Mesenchymal stem cell (in vitro differentiated cells and primary cell): ENCODE measurements at regions not wholly inside any gene's neighbourhood (a gene's known extent, or its start where the extent isn't known, plus 50 kb on each side); places are given as distances from the start of the nearest gene placed in this dataset.

Experiments used
- DNase-seq: peaks from one replicate; pipeline ENCODE4 v3.0.0-alpha.2; 2013
- H2AFZ ChIP-seq: one replicate; pipeline ENCODE4 v1.6.1; 2013; ENCODE audit warnings: low read depth, mild to moderate bottlenecking, control low read depth, inconsistent platforms, low read length, moderate library complexity
- H2AK5ac ChIP-seq: 2 replicates; pipeline ENCODE4 v1.6.1; 2013; ENCODE audit warnings: low read length, moderate library complexity, mild to moderate bottlenecking, inconsistent platforms; ENCODE audit not compliant: severe bottlenecking
- H2BK120ac ChIP-seq: one replicate; pipeline ENCODE4 v1.6.1; 2013; ENCODE audit warnings: low read depth, mild to moderate bottlenecking, inconsistent platforms, low read length, moderate library complexity
- H2BK12ac ChIP-seq, 2 experiments: one replicate each; pipeline ENCODE4 v1.6.1; 2013; ENCODE audit warnings: inconsistent platforms in 2 of 2, low read length in 2 of 2, mild to moderate bottlenecking in 2 of 2, moderate library complexity in 2 of 2, control low read depth in 1 of 2
- H2BK15ac ChIP-seq: one replicate; pipeline ENCODE4 v1.6.1; 2013; ENCODE audit warnings: mild to moderate bottlenecking, low read depth, inconsistent platforms; ENCODE audit not compliant: poor library complexity, severe bottlenecking
- H2BK5ac ChIP-seq: 2 replicates; pipeline ENCODE4 v1.6.1; 2013; ENCODE audit warnings: low read depth, mild to moderate bottlenecking, low read length, control low read depth, inconsistent platforms; ENCODE audit not compliant: poor library complexity, severe bottlenecking
- H3K14ac ChIP-seq, 2 experiments: one replicate each; pipeline ENCODE4 v1.6.1; 2013; ENCODE audit warnings: inconsistent platforms in 2 of 2, low read length in 2 of 2, control low read depth in 1 of 2, mild to moderate bottlenecking in 1 of 2, moderate library complexity in 1 of 2
- H3K18ac ChIP-seq, 2 experiments: one replicate each; pipeline ENCODE4 v1.6.1; 2013; ENCODE audit warnings: inconsistent platforms in 2 of 2, low read length in 2 of 2, control low read depth in 1 of 2, low read depth in 1 of 2, mild to moderate bottlenecking in 1 of 2
- H3K23ac ChIP-seq, 2 experiments: one replicate each; pipeline ENCODE4 v1.6.1; 2013; ENCODE audit warnings: inconsistent platforms in 2 of 2, low read length in 2 of 2, mild to moderate bottlenecking in 2 of 2, moderate library complexity in 2 of 2, control low read depth in 1 of 2
- H3K27ac ChIP-seq: 2 replicates; pipeline ENCODE4 v1.5.1; 2013; ENCODE audit warnings: mild to moderate bottlenecking, moderate library complexity, low read length, control low read depth, inconsistent platforms; ENCODE audit not compliant: poor library complexity, severe bottlenecking
- H3K27me3 ChIP-seq, 2 experiments: 2 replicates each; pipeline versions ENCODE4 v1.6.1 to v1.7.0; 2013; ENCODE audit warnings: low read length in 2 of 2, mild to moderate bottlenecking in 2 of 2, moderate library complexity in 2 of 2, control low read depth in 1 of 2, inconsistent platforms in 1 of 2; ENCODE audit not compliant: control insufficient read depth in 1 of 2, insufficient read depth in 1 of 2
- H3K36me3 ChIP-seq, 2 experiments: 2 replicates each; pipeline versions ENCODE4 v1.6.1 to v1.7.0; 2013; ENCODE audit warnings: low read length in 2 of 2, control low read depth in 1 of 2, inconsistent platforms in 1 of 2, low read depth in 1 of 2, mild to moderate bottlenecking in 1 of 2; ENCODE audit not compliant: insufficient read depth in 2 of 2, control insufficient read depth in 1 of 2
- H3K4ac ChIP-seq, 2 experiments: one replicate each; pipeline ENCODE4 v1.6.1; 2013; ENCODE audit warnings: inconsistent platforms in 2 of 2, low read length in 2 of 2, mild to moderate bottlenecking in 2 of 2, moderate library complexity in 2 of 2, control low read depth in 1 of 2, low read depth in 1 of 2
- H3K4me1 ChIP-seq: 2 replicates; pipeline ENCODE4 v1.6.1; 2013; ENCODE audit warnings: low read depth, low read length, control low read depth; ENCODE audit not compliant: control insufficient read depth, insufficient read depth
- H3K4me2 ChIP-seq: 2 replicates; pipeline ENCODE4 v1.6.1; 2013; ENCODE audit warnings: low read length, mild to moderate bottlenecking, inconsistent platforms; ENCODE audit not compliant: poor library complexity, severe bottlenecking
- H3K4me3 ChIP-seq, 2 experiments: 2 replicates each; pipeline versions ENCODE4 v1.5.1 to v1.7.0; 2013; ENCODE audit warnings: low read length in 2 of 2, mild to moderate bottlenecking in 2 of 2, control low read depth in 1 of 2, low read depth in 1 of 2; ENCODE audit not compliant: insufficient read depth in 1 of 2
- H3K79me1 ChIP-seq: replicated peaks from 2 replicates; pipeline ENCODE4 v1.6.1; 2013; ENCODE audit warnings: mild to moderate bottlenecking, control low read depth, low read length, inconsistent platforms; ENCODE audit not compliant: poor library complexity, severe bottlenecking
- H3K9ac ChIP-seq: 2 replicates; pipeline ENCODE4 v1.7.0; 2013; ENCODE audit warnings: mild to moderate bottlenecking, low read length, moderate library complexity
- H3K9me3 ChIP-seq: 2 replicates; pipeline ENCODE4 v1.7.0; 2013; ENCODE audit warnings: mild to moderate bottlenecking, low read length; ENCODE audit not compliant: control insufficient read depth
- H4K8ac ChIP-seq: one replicate; pipeline ENCODE4 v1.6.1; 2013; ENCODE audit warnings: inconsistent platforms, mild to moderate bottlenecking, low read length, moderate library complexity
- H4K91ac ChIP-seq: one replicate; pipeline ENCODE4 v1.6.1; 2013; ENCODE audit warnings: mild to moderate bottlenecking, low read length, inconsistent platforms
- WGBS: methylation state at CpG from one replicate; pipeline ENCODE4 v1.1.7; 2013; ENCODE audit warnings: mixed read lengths; 5-methylcytosine and 5-hydroxymethylcytosine counted together

- Histone ChIP-seq H3K36me3 (no peaks in the 10 kb centered on the region), H3K4me1 (peaks cover 14% of the 10 kb centered on the region), H3K79me1 (no peaks in the 10 kb centered on the region), H3K4me2 (no peak overlapping the region), H4K91ac (no peak overlapping the region), H3K14ac (no peak overlapping the region), H3K27ac (no peak overlapping the region), H3K18ac (no peak overlapping the region), H2BK120ac (no peak overlapping the region), H3K4ac (no peak overlapping the region), H2AFZ (no peak overlapping the region), H3K9ac (no peak overlapping the region), H4K8ac (no peak overlapping the region), H3K23ac (no peak overlapping the region), H3K9me3 (no peaks in the 10 kb centered on the region), H3K4me3 (no peak overlapping the region), H2BK12ac (no peak overlapping the region), H3K27me3 (peaks cover 17 to 79% of the 10 kb centered on the region in 2 experiments), H2AK5ac (no peak overlapping the region), H2BK15ac (no peak overlapping the region), H2BK5ac (no peak overlapping the region)
- WGBS = 67% methylated on average over 5 of the region's 6 CpGs
- no peak for DNase-seq
These were observed 60.2 kb upstream of the VPREB1 start for GRCh38 chr22:22184277-22184807.

- no peak overlapping the region for H2BK12ac ChIP-seq
- H3K36me3 ChIP-seq = no peaks in the 10 kb centered on the region
- DNase-seq = no peak
These were observed 61.7 kb upstream of the VPREB1 start for GRCh38 chr22:22182990-22183264.

GRCh38 chr22:22182218-22182989 lies 62.2 kb upstream of the VPREB1 start:
- Histone ChIP-seq H3K79me1 (no peaks in the 10 kb centered on the region), H3K4me3 (no peak overlapping the region), H2BK120ac (no peak overlapping the region), H2BK15ac (no peak overlapping the region), H2BK5ac (no peak overlapping the region), H2AFZ (no peak overlapping the region), H3K14ac (no peak overlapping the region), H3K9ac (no peak overlapping the region), H2AK5ac (peak overlapping the region; percentile 29), H3K4me1 (peaks cover 20% of the 10 kb centered on the region), H3K27me3 (peaks cover 17 to 92% of the 10 kb centered on the region in 2 experiments), H3K9me3 (no peaks in the 10 kb centered on the region), H3K27ac (peak overlapping the region; percentile 90), H3K23ac (no peak overlapping the region), H3K36me3 (no peaks in the 10 kb centered on the region), H3K4me2 (no peak overlapping the region), H4K8ac (no peak overlapping the region), H2BK12ac (no peak overlapping the region), H3K18ac (no peak overlapping the region), H3K4ac (no peak overlapping the region), H4K91ac (no peak overlapping the region)
- no peak for DNase-seq
- WGBS = 69% methylated on average over 7 of the region's 7 CpGs

More at GRCh38 chr22:22182990-22183264, 61.7 kb upstream of the VPREB1 start:
- no peak overlapping the region for H3K4me3 ChIP-seq
- H3K23ac ChIP-seq = no peak overlapping the region
- no peak overlapping the region for H2AK5ac ChIP-seq
- peaks cover 20% of the 10 kb centered on the region for H3K4me1 ChIP-seq
- H2BK120ac ChIP-seq = no peak overlapping the region
- no peak overlapping the region for H2AFZ ChIP-seq
- H3K27ac ChIP-seq = no peak overlapping the region
- no peaks in the 10 kb centered on the region for H3K9me3 ChIP-seq
- H2BK15ac ChIP-seq = no peak overlapping the region
- no peak overlapping the region for H3K14ac ChIP-seq
- peaks cover 17 to 93% of the 10 kb centered on the region in 2 experiments for H3K27me3 ChIP-seq
- no peak overlapping the region for H3K18ac ChIP-seq
- no peak overlapping the region for H3K4ac ChIP-seq
- H3K79me1 ChIP-seq = no peaks in the 10 kb centered on the region
- H4K91ac ChIP-seq = no peak overlapping the region
- no peak overlapping the region for H4K8ac ChIP-seq
- no peak overlapping the region for H2BK5ac ChIP-seq
- H3K4me2 ChIP-seq = no peak overlapping the region
- H3K9ac ChIP-seq = no peak overlapping the region

DNA sequence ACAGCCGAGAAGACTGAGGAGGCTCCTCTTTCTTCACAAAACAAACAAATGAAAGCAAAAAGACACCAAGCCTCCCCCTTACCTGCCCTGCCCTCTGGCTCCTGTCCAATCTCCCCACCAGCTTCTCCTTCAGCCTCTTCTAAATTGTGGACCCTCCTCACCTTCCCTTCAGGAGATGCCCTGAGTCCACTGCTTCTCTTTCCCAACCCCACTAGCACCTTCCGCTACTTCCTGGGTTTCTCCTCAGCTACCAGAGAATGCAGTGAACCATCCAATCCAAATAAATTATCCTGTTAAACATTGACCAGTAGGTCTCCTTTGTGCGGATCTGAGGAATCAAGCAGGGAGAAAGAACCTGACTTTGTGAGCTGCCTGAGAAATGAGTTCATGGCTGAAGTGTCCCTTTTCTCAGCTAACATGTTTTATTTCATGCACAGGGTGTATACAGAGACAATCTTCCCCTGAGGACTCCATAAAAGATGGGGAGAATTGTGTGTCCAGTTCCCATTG lies 63.2 kb upstream of the VPREB1 start:
- Histone ChIP-seq H3K27ac (peak overlapping the region; percentile 90), H3K9me3 (no peaks in the 10 kb centered on the region), H3K27me3 (peaks cover 17 to 92% of the 10 kb centered on the region in 2 experiments), H3K4ac (no peak overlapping the region), H3K36me3 (no peaks in the 10 kb centered on the region), H2BK12ac (no peak overlapping the region), H2AFZ (no peak overlapping the region), H3K4me3 (no peak overlapping the region), H3K9ac (no peak overlapping the region), H2BK15ac (no peak overlapping the region), H2BK120ac (no peak overlapping the region), H4K91ac (no peak overlapping the region), H3K4me1 (peaks cover 20% of the 10 kb centered on the region), H3K4me2 (peak overlapping the region; percentile 52), H3K23ac (no peak overlapping the region), H3K14ac (no peak overlapping the region), H3K79me1 (no peaks in the 10 kb centered on the region), H3K18ac (no peak overlapping the region), H2BK5ac (peak overlapping the region; percentile 75), H4K8ac (no peak overlapping the region), H2AK5ac (peak overlapping the region; percentile 5)
- 73% methylated on average over 3 of the region's 3 CpGs for WGBS
- no peak for DNase-seq
